H1 (cell line): ENCODE measurements at regions not wholly inside any gene's neighbourhood (a gene's known extent, or its start where the extent isn't known, plus 50 kb on each side); places are given as distances from the start of the nearest gene placed in this dataset.

Experiments
- CTCF ChIA-PET: fragments of 300-600 bp; sonication (Branson Sonifier 250); formaldehyde crosslinking; loops from one replicate; lab custom pipeline; 2021; ENCODE audit not compliant: partially characterized antibody; lab: Charles Lee
- POLR2A ChIA-PET: fragments of 300-600 bp; sonication (Branson Sonifier 250); formaldehyde crosslinking; loops from one replicate; lab custom pipeline; 2021; ENCODE audit warnings: inconsistent platforms; ENCODE audit not compliant: partially characterized antibody; lab: Charles Lee
- DNase-seq, 2 experiments: peaks; one replicate each; pipeline versions ENCODE4 v3.0.0 to v3.0.0-alpha.2; 2010 to 2022; ENCODE audit warnings: low spot score in 2 of 2, low read depth in 1 of 2, mixed read lengths in 1 of 2
- FAIRE-seq: peaks from 2 replicates; lab custom pipeline; 2011; peaks lifted over from hg19 to GRCh38; lab: Jason Lieb, UNC
- H2AFZ ChIP-seq: 2 replicates; pipeline ENCODE4 v1.8.1; 2012; ENCODE audit warnings: low read length, inconsistent platforms
- H2AK5ac ChIP-seq: 2 replicates; pipeline ENCODE4 v1.6.1; 2013; ENCODE audit warnings: low read depth, low read length
- H2BK120ac ChIP-seq: replicated peaks from 2 replicates; pipeline ENCODE3; 2013; ENCODE audit warnings: low read depth, low read length, inconsistent platforms
- H2BK12ac ChIP-seq: 2 replicates; pipeline ENCODE4 v1.6.1; 2013; ENCODE audit warnings: low read depth, low read length
- H2BK15ac ChIP-seq: 2 replicates; pipeline ENCODE4 v1.6.1; 2013; ENCODE audit warnings: low read length
- H2BK20ac ChIP-seq: 2 replicates; pipeline ENCODE4 v1.6.1; 2013; ENCODE audit warnings: low read length
- H2BK5ac ChIP-seq: 2 replicates; pipeline ENCODE4 v1.6.1; 2013; ENCODE audit warnings: low read depth, low read length
- H3K14ac ChIP-seq: 2 replicates; pipeline ENCODE4 v1.6.1; 2013; ENCODE audit warnings: inconsistent platforms; ENCODE audit not compliant: insufficient read length
- H3K18ac ChIP-seq: 2 replicates; pipeline ENCODE4 v1.6.1; 2013; ENCODE audit warnings: low read length; ENCODE audit errors: extremely low read depth
- H3K23ac ChIP-seq: 2 replicates; pipeline ENCODE4 v1.6.1; 2013; ENCODE audit warnings: inconsistent platforms; ENCODE audit not compliant: insufficient read length
- H3K23me2 ChIP-seq: 2 replicates; pipeline ENCODE4 v1.6.1; 2013; ENCODE audit warnings: low read depth, low read length
- H3K27ac ChIP-seq: 2 replicates; pipeline ENCODE4 v1.6.1; 2011; ENCODE audit warnings: low read depth, low read length, inconsistent platforms
- H3K27me3 ChIP-seq, 4 experiments: replicated peaks in 1 of 4; 1 replicate in 1 of 4; 2 replicates in 3 of 4; pipeline versions ENCODE4 v1.6.1 to v1.8.1; 2011 to 2013; ENCODE audit warnings: low read length in 3 of 4, mild to moderate bottlenecking in 3 of 4, inconsistent platforms in 2 of 4, mixed read lengths in 2 of 4, moderate library complexity in 1 of 4; ENCODE audit not compliant: control insufficient read depth in 3 of 4, insufficient read depth in 3 of 4; ENCODE audit errors: extremely low read depth in 1 of 4
- H3K36me3 ChIP-seq, 4 experiments: 2 replicates each; pipeline versions ENCODE4 v1.6.1 to v1.8.1; 2011 to 2013; ENCODE audit warnings: mild to moderate bottlenecking in 4 of 4, low read length in 3 of 4, moderate library complexity in 2 of 4, control low read depth in 1 of 4, inconsistent platforms in 1 of 4; ENCODE audit not compliant: insufficient read depth in 4 of 4, control insufficient read depth in 2 of 4
- H3K4ac ChIP-seq: replicated peaks from 2 replicates; pipeline ENCODE3; 2013; ENCODE audit warnings: low read length, low read depth, mixed read lengths, inconsistent platforms; ENCODE audit not compliant: insufficient read length
- H3K4me1 ChIP-seq, 4 experiments: replicated peaks in 1 of 4; 1 replicate in 1 of 4; 2 replicates in 3 of 4; pipeline versions ENCODE4 v1.6.1 to v1.8.1; 2011 to 2013; ENCODE audit warnings: low read length in 3 of 4, inconsistent platforms in 2 of 4, mixed read lengths in 1 of 4; ENCODE audit not compliant: insufficient read depth in 4 of 4, control insufficient read depth in 3 of 4
- H3K4me2 ChIP-seq, 2 experiments: 2 replicates each; pipeline versions ENCODE4 v1.6.1 to v1.8.1; 2011 to 2013; ENCODE audit warnings: low read depth in 2 of 2, low read length in 2 of 2, control low read depth in 1 of 2, inconsistent platforms in 1 of 2, mild to moderate bottlenecking in 1 of 2; ENCODE audit not compliant: insufficient read depth in 1 of 2
- H3K4me3 ChIP-seq, 4 experiments: fragments of 200-600, 300-600 bp in 1 of 4; sonication (generic), shearing (Covaris generic), sonication (Bioruptor Twin) in 1 of 4; 2 replicates each; pipeline versions ENCODE4 v1.5.1 to v1.8.1; 2011 to 2016; ENCODE audit warnings: low read length in 4 of 4, low read depth in 3 of 4, control low read depth in 2 of 4, inconsistent platforms in 2 of 4, mild to moderate bottlenecking in 2 of 4, mixed read lengths in 1 of 4, moderate library complexity in 1 of 4; ENCODE audit not compliant: insufficient read depth in 2 of 4; ENCODE audit errors: extremely low read depth in 1 of 4
- H3K56ac ChIP-seq: replicated peaks from 2 replicates; pipeline ENCODE3; 2013; ENCODE audit warnings: low read depth, mild to moderate bottlenecking, mixed read lengths, low read length, inconsistent platforms; ENCODE audit not compliant: insufficient read length
- H3K79me1 ChIP-seq: 2 replicates; pipeline ENCODE4 v1.6.1; 2013; ENCODE audit warnings: low read depth, low read length, control low read depth
- H3K79me2 ChIP-seq, 2 experiments: 2 replicates each; pipeline versions ENCODE4 v1.6.1 to v1.8.1; 2012 to 2013; ENCODE audit warnings: low read length in 2 of 2, mild to moderate bottlenecking in 2 of 2, inconsistent platforms in 1 of 2; ENCODE audit not compliant: insufficient read depth in 2 of 2, control insufficient read depth in 1 of 2
- H3K9ac ChIP-seq, 4 experiments: replicated peaks in 1 of 4; 1 replicate in 1 of 4; 2 replicates in 3 of 4; pipeline versions ENCODE4 v1.6.1 to v1.8.1; 2011 to 2013; ENCODE audit warnings: low read depth in 3 of 4, low read length in 3 of 4, control low read depth in 2 of 4, mild to moderate bottlenecking in 2 of 4, moderate library complexity in 2 of 4, inconsistent platforms in 1 of 4; ENCODE audit errors: extremely low read depth in 1 of 4
- H3K9me3 ChIP-seq, 2 experiments: 2 replicates each; pipeline versions ENCODE4 v1.6.1 to v1.8.1; 2012 to 2013; ENCODE audit warnings: mild to moderate bottlenecking in 2 of 2, moderate library complexity in 2 of 2, control low read depth in 1 of 2, inconsistent platforms in 1 of 2, low read depth in 1 of 2, low read length in 1 of 2, mixed read lengths in 1 of 2; ENCODE audit not compliant: insufficient read depth in 2 of 2
- H4K20me1 ChIP-seq, 2 experiments: replicated peaks in 1 of 2; 2 replicates each; pipeline versions ENCODE3 to v1.8.1; 2011 to 2013; ENCODE audit warnings: inconsistent platforms in 2 of 2, low read length in 2 of 2, mild to moderate bottlenecking in 1 of 2; ENCODE audit not compliant: insufficient read depth in 2 of 2, control insufficient read depth in 1 of 2
- H4K5ac ChIP-seq: 2 replicates; pipeline ENCODE4 v1.6.1; 2013; ENCODE audit warnings: low read length, low read depth, mixed read lengths, inconsistent platforms; ENCODE audit not compliant: insufficient read length
- H4K8ac ChIP-seq: 2 replicates; pipeline ENCODE4 v1.8.0; 2013; ENCODE audit warnings: mild to moderate bottlenecking, moderate library complexity, low read length, inconsistent platforms; ENCODE audit not compliant: insufficient read depth; ENCODE audit errors: extremely low read depth
- H4K91ac ChIP-seq: replicated peaks from 2 replicates; pipeline ENCODE3; 2013; ENCODE audit warnings: low read length, mixed read lengths, inconsistent platforms; ENCODE audit not compliant: insufficient read length
- ATF3 ChIP-seq: IDR thresholded peaks from 2 replicates; pipeline ENCODE4 v1.6.1; 2011; ENCODE audit warnings: low read depth, mild to moderate bottlenecking, low read length; ENCODE audit not compliant: insufficient read depth
- CEBPB ChIP-seq: IDR thresholded peaks from 2 replicates; pipeline ENCODE4 v1.6.1; 2012; ENCODE audit warnings: low read depth, low read length
- RBBP5 ChIP-seq: IDR thresholded peaks from 2 replicates; pipeline ENCODE4 v1.7.1; 2012; ENCODE audit warnings: low read depth, mild to moderate bottlenecking, inconsistent platforms, low read length, moderate library complexity, borderline replicate concordance
- RXRA ChIP-seq: IDR thresholded peaks from 2 replicates; pipeline ENCODE4 v1.6.1; 2011; ENCODE audit warnings: low read depth, mild to moderate bottlenecking, low read length, moderate library complexity; ENCODE audit not compliant: insufficient read depth
- SAP30 ChIP-seq: fragments of 300-600 bp; sonication (generic); IDR thresholded peaks from 2 replicates; pipeline ENCODE4 v1.7.1; 2012; ENCODE audit warnings: low read length, moderate library complexity, mild to moderate bottlenecking, inconsistent platforms; ENCODE audit not compliant: insufficient read depth, insufficient replicate concordance
- SP4 ChIP-seq: IDR thresholded peaks from 2 replicates; pipeline ENCODE4 v1.6.1; 2012; ENCODE audit warnings: low read length, inconsistent platforms
- TEAD4 ChIP-seq: IDR thresholded peaks from 2 replicates; pipeline ENCODE4 v1.6.1; 2012; ENCODE audit warnings: low read depth, low read length, inconsistent platforms, mixed read lengths
- WGBS, 2 experiments: shearing (Covaris generic) in 1 of 2; methylation state at CpG; one replicate each; pipeline versions ENCODE4 v1.1.6 to v1.1.7; 2013 to 2015; ENCODE audit warnings: low lambda C conversion rate in 2 of 2, mixed read lengths in 2 of 2, inconsistent platforms in 1 of 2, low coverage in 1 of 2, missing lambda C conversion rate in 1 of 2; ENCODE audit not compliant: insufficient replicate concordance in 2 of 2, insufficient coverage in 1 of 2, insufficient read length in 1 of 2; ENCODE audit errors: extremely low coverage in 1 of 2, missing lambda C conversion rate in 1 of 2; 5-methylcytosine and 5-hydroxymethylcytosine counted together

- H4K5ac ChIP-seq = no peak overlapping the region
- POLR2A ChIA-PET = no interaction called here
- DNase-seq (no peak), FAIRE-seq (no peak)
- H2AFZ ChIP-seq = no peak overlapping the region
- H4K20me1 ChIP-seq = no peaks in the 10 kb centered on the region
- no peak overlapping the region for H3K27ac ChIP-seq
- no peak overlapping the region for H2BK20ac ChIP-seq
- no peaks in the 10 kb centered on the region for H3K4me1 ChIP-seq
- no peak overlapping the region for H2BK5ac ChIP-seq
- WGBS, 2 experiments = 84% methylated on average over 2 of the region's 2 CpGs; no CpG with 5 or more reads in 1 of the 2 experiments
- H3K9me3 ChIP-seq = no peaks in the 10 kb centered on the region
- no peak overlapping the region for H3K23ac ChIP-seq
- no peaks in the 10 kb centered on the region for H3K79me1 ChIP-seq
- no peak overlapping the region for H2AK5ac ChIP-seq
- H3K14ac ChIP-seq = no peak overlapping the region
- H3K18ac ChIP-seq = no peak overlapping the region
- H2BK15ac ChIP-seq = no peak overlapping the region
- H2BK120ac ChIP-seq = no peak overlapping the region
- no peaks in the 10 kb centered on the region for H3K36me3 ChIP-seq
- H3K4me2 ChIP-seq = no peak overlapping the region
- no peak overlapping the region for H3K9ac ChIP-seq
- TF ChIP-seq SP4 (no peak), RBBP5 (no peak), SAP30 (no peak), ATF3 (no peak), TEAD4 (no peak), CEBPB (no peak), RXRA (no peak)
- TF ChIP-seq, all 59 proteins: peak for 0
- Histone ChIP-seq H3K4me3 (no peak overlapping the region), H2BK12ac (no peak overlapping the region), H3K56ac (no peak overlapping the region), H3K79me2 (no peaks in the 10 kb centered on the region), H3K27me3 (no peaks in the 10 kb centered on the region), H4K8ac (no peak overlapping the region), H3K23me2 (no peaks in the 10 kb centered on the region), H4K91ac (no peak overlapping the region), H3K4ac (no peak overlapping the region)
- CTCF ChIA-PET = no interaction called here
Observed at GRCh38 chr6:21404577-21404976, 189.0 kb upstream of the SOX4 start.
